OCI-LY7 (cell line): ENCODE measurements at regions not wholly inside any gene's neighbourhood (a gene's known extent, or its start where the extent isn't known, plus 50 kb on each side); places are given as distances from the start of the nearest gene placed in this dataset.

Source experiments
- BruUV-seq: library from RNA; stranded (reverse); fragments of 400-500 nt; replicated peaks from 2 replicates; lab custom pipeline; 2021; lab: Mats Ljungman, UMichigan
- CTCF ChIA-PET: fragments of 300-600 bp; sonication (Branson Sonifier 250); formaldehyde crosslinking; loops from one replicate; lab custom pipeline; 2022; ENCODE audit warnings: antibody characterized with exemption; ENCODE audit not compliant: unreplicated experiment; lab: Charles Lee
- POLR2A ChIA-PET: fragments of 300-600 bp; sonication (Branson Sonifier 250); formaldehyde crosslinking; loops from one replicate; lab custom pipeline; 2022; ENCODE audit warnings: antibody characterized with exemption; lab: Charles Lee
- DNase-seq: peaks from one replicate; pipeline ENCODE4 v3.0.0-alpha.2; 2015; ENCODE audit warnings: low spot score
- H2AFZ ChIP-seq: fragments of 200-600 bp; sonication (generic), shearing (Covaris generic); 2 replicates; pipeline ENCODE4 v1.6.1; 2014; ENCODE audit warnings: mild to moderate bottlenecking, antibody characterized with exemption, low read length, moderate library complexity
- H3K27ac ChIP-seq: fragments of 200-600 bp; sonication (generic); 2 replicates; pipeline ENCODE4 v1.5.1; 2014; ENCODE audit warnings: mixed run types, low read depth, mild to moderate bottlenecking, moderate library complexity, low read length, inconsistent platforms; ENCODE audit not compliant: poor library complexity, severe bottlenecking
- H3K36me3 ChIP-seq: fragments of 200-600 bp; sonication (generic); 2 replicates; pipeline ENCODE4 v1.6.1; 2014; ENCODE audit warnings: mild to moderate bottlenecking, antibody characterized with exemption, low read length, moderate library complexity, mixed read lengths; ENCODE audit not compliant: insufficient read depth
- H3K4me1 ChIP-seq: fragments of 200-600 bp; sonication (generic); 2 replicates; pipeline ENCODE4 v1.5.1; 2014; ENCODE audit warnings: mild to moderate bottlenecking, low read length; ENCODE audit not compliant: insufficient read depth, poor library complexity, severe bottlenecking
- H3K4me2 ChIP-seq: fragments of 200-600 bp; sonication (generic); 2 replicates; pipeline ENCODE4 v1.6.1; 2014; ENCODE audit warnings: mild to moderate bottlenecking, low read length
- H3K4me3 ChIP-seq: fragments of 200-600 bp; sonication (generic); 2 replicates; pipeline ENCODE4 v1.5.1; 2014; ENCODE audit warnings: mild to moderate bottlenecking, low read depth, low read length; ENCODE audit not compliant: poor library complexity, severe bottlenecking
- H3K79me2 ChIP-seq: fragments of 200-600 bp; sonication (generic); 2 replicates; pipeline ENCODE4 v1.6.1; 2016; ENCODE audit warnings: low read depth, mild to moderate bottlenecking, low read length, moderate library complexity, mixed read lengths; ENCODE audit not compliant: insufficient read depth
- H3K9me2 ChIP-seq: fragments of 200-600 bp; sonication (generic); 2 replicates; pipeline ENCODE4 v1.6.1; 2016; ENCODE audit warnings: mild to moderate bottlenecking, low read length, mixed read lengths; ENCODE audit not compliant: insufficient read depth
- H3K9me3 ChIP-seq: fragments of 200-600 bp; sonication (generic); 2 replicates; pipeline ENCODE4 v1.6.1; 2014; ENCODE audit warnings: mild to moderate bottlenecking, mixed run types, low read length, mixed read lengths
- H4K20me1 ChIP-seq: fragments of 200-600 bp; sonication (generic); 2 replicates; pipeline ENCODE4 v1.6.1; 2014; ENCODE audit warnings: mild to moderate bottlenecking, antibody characterized with exemption, low read length, moderate library complexity, mixed read lengths; ENCODE audit not compliant: insufficient read depth
- EZH2phosphoT487 ChIP-seq: fragments of 200-600 bp; sonication (generic); IDR thresholded peaks from 2 replicates; pipeline ENCODE4 v1.6.1; 2018; ENCODE audit warnings: low read depth, borderline replicate concordance, mild to moderate bottlenecking, mixed run types, antibody characterized with exemption, low read length, moderate library complexity, mixed read lengths
- intact Hi-C: fragments of 100-400 bp; cut with micrococcal nuclease; formaldehyde crosslinking; loops from one replicate; pipeline ENCODE4 v1.10.0; 2022; ENCODE audit not compliant: unreplicated experiment
- TF ChIP-seq, protein P1 (sequence below): fragments of 200-600 bp; sonication (generic); conservative IDR thresholded peaks from 2 replicates; pipeline ENCODE4 v1.5.1; 2014; ENCODE audit warnings: mild to moderate bottlenecking, antibody characterized with exemption, low read length, moderate library complexity, mixed read lengths

DNA sequence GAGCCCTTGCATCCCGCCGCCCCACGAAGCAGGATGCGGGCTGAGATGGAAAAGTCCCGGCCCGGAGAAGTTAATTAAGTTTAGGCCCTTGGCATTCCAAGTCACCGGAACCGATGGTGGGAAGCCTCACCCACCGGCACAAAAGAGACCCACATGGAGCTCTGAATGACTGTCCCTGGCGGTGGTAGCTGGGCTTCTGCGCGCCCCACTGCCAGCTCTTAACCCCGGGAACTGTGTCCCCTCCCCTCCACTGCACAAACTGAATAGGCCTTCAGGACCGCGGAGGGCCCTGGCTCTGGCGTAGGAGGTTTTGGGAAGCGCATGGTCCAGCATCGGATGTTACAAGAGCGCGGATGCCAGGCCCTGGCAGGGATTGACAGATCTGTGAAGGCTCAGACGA lies 291.1 kb upstream of the TUT7 start:
- no peaks in the 10 kb centered on the region for H3K36me3 ChIP-seq
- BruUV-seq: no TSS peak
- no peak overlapping the region for H3K27ac ChIP-seq
- H4K20me1 ChIP-seq: no peaks in the 10 kb centered on the region
- no peak overlapping the region for H3K4me3 ChIP-seq
- no peak for TF ChIP-seq EZH2phosphoT487
- TF ChIP-seq, protein P1, sequence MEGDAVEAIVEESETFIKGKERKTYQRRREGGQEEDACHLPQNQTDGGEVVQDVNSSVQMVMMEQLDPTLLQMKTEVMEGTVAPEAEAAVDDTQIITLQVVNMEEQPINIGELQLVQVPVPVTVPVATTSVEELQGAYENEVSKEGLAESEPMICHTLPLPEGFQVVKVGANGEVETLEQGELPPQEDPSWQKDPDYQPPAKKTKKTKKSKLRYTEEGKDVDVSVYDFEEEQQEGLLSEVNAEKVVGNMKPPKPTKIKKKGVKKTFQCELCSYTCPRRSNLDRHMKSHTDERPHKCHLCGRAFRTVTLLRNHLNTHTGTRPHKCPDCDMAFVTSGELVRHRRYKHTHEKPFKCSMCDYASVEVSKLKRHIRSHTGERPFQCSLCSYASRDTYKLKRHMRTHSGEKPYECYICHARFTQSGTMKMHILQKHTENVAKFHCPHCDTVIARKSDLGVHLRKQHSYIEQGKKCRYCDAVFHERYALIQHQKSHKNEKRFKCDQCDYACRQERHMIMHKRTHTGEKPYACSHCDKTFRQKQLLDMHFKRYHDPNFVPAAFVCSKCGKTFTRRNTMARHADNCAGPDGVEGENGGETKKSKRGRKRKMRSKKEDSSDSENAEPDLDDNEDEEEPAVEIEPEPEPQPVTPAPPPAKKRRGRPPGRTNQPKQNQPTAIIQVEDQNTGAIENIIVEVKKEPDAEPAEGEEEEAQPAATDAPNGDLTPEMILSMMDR: no peak
- intact Hi-C loops: no loop called here
- H3K4me2 ChIP-seq: no peak overlapping the region
- H2AFZ ChIP-seq: no peak overlapping the region
- H3K9me2 ChIP-seq: no peaks in the 10 kb centered on the region
- H3K79me2 ChIP-seq: no peaks in the 10 kb centered on the region
- CTCF ChIA-PET: no interaction called here
- no peaks in the 10 kb centered on the region for H3K4me1 ChIP-seq
- no peak for DNase-seq
- POLR2A ChIA-PET: no interaction called here
- no peaks in the 10 kb centered on the region for H3K9me3 ChIP-seq

DNA sequence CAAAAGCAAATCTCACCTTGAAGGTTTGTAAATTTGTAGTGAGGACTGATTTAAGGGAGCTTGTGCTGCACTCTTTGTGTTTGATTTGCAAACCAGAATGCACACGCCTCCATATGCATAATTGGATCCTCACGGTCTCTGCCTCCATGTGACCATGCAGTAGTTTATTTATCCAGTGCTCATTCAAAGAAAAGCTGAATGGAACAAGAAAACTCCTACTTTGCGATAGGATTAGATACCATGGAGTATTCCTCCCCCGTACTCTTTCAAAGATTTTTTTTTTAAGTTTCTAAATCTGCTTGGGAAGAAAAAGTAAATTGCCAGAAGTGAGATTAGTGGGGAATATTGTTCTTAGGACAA lies 290.4 kb upstream of the TUT7 start:
- Histone ChIP-seq H3K4me1 (no peaks in the 10 kb centered on the region), H3K4me3 (no peak overlapping the region), H3K36me3 (no peaks in the 10 kb centered on the region), H3K79me2 (no peaks in the 10 kb centered on the region), H3K4me2 (no peak overlapping the region), H4K20me1 (no peaks in the 10 kb centered on the region), H3K9me2 (no peaks in the 10 kb centered on the region), H2AFZ (no peak overlapping the region), H3K9me3 (no peaks in the 10 kb centered on the region), H3K27ac (no peak overlapping the region)
- CTCF ChIA-PET: no interaction called here
- BruUV-seq: no TSS peak
- no peak for TF ChIP-seq EZH2phosphoT487
- TF ChIP-seq, protein P1: no peak
- POLR2A ChIA-PET: interaction anchor here (1.5 kb wide), 1 partner anchor 271 kb away, joined by 8 read pairs; no protein-coding TSS in a partner anchor
- intact Hi-C loops: no loop called here
- DNase-seq: no peak

DNA sequence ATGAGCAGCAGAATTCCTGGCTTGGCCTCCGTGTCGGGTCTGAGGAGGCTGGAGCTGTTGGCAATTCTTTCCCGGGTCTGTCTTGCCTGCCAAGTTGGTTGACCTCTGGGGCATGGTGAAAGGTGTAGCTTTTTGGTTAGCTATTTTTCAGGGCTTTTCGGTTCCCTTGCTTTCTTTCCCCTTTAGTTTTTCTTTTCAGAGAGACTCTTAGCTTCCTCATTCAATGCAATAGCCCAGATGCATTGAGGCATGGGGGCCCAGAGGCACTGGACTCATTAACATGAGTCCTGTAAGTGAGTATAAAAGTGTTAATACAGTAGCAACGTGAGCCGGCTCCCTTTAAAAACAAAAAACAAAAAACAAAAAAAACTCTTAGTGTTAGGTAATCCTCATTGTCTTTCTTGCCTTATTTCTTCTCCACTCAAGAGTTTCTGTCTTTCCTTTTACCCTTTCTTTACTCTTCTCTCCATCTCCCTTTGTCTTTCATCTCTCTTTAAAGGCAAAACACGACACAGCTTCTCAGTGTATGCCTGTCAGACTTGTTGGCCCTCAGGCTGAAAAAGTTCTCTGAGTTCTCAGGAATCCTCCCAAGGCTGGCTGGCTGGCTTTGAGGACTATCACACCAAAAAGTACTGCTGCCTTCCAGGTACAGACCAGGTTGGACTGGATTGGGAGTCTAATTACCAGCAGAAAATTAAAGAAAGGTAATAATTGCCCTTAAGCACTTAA lies 289.9 kb upstream of the TUT7 start:
- no peaks in the 10 kb centered on the region for H3K36me3 ChIP-seq
- no peak overlapping the region for H2AFZ ChIP-seq
- H4K20me1 ChIP-seq: no peaks in the 10 kb centered on the region
- no peak for DNase-seq
- H3K9me3 ChIP-seq: no peaks in the 10 kb centered on the region
- H3K79me2 ChIP-seq: no peaks in the 10 kb centered on the region
- ChIA-PET CTCF (no interaction called here), POLR2A (interaction anchor here (1.5 kb wide), 1 partner anchor 271 kb away, joined by 8 read pairs; no protein-coding TSS in a partner anchor)
- no peaks in the 10 kb centered on the region for H3K4me1 ChIP-seq
- H3K4me2 ChIP-seq: no peak overlapping the region
- TF ChIP-seq EZH2phosphoT487: no peak
- TF ChIP-seq, protein P1: no peak
- intact Hi-C loops: no loop called here
- no peak overlapping the region for H3K4me3 ChIP-seq
- no TSS peak for BruUV-seq
- no peak overlapping the region for H3K27ac ChIP-seq
- no peaks in the 10 kb centered on the region for H3K9me2 ChIP-seq
